22Rv1 (cell line): ENCODE measurements at regions not wholly inside any gene's neighbourhood (a gene's known extent, or its start where the extent isn't known, plus 50 kb on each side); places are given as distances from the start of the nearest gene placed in this dataset.

ENCODE experiments used
- ZFX ChIP-seq: fragments of 450-650 bp; IDR thresholded peaks from 2 replicates; pipeline ENCODE4 v1.6.1; 2017; ENCODE audit warnings: antibody characterized with exemption, borderline replicate concordance
- TF ChIP-seq, protein P1 (sequence below): fragments of 450-650 bp; IDR thresholded peaks from 2 replicates; pipeline ENCODE4 v1.5.1; 2017; ENCODE audit warnings: mild to moderate bottlenecking

DNA sequence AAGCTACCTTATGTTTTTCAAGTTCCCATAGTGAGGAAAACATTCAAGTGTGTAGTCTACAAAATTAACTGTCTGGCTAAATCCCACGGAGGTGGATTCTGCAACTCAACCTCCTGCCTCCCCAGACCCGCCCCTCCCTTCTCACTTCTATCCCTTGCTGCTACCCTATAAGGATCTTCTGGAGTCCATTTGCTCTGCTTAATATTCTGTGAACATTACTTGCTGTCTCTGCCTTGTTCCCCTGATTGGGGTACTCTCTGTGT, 163.2 kb downstream of the KCNE4 start:
- TF ChIP-seq, protein P1, sequence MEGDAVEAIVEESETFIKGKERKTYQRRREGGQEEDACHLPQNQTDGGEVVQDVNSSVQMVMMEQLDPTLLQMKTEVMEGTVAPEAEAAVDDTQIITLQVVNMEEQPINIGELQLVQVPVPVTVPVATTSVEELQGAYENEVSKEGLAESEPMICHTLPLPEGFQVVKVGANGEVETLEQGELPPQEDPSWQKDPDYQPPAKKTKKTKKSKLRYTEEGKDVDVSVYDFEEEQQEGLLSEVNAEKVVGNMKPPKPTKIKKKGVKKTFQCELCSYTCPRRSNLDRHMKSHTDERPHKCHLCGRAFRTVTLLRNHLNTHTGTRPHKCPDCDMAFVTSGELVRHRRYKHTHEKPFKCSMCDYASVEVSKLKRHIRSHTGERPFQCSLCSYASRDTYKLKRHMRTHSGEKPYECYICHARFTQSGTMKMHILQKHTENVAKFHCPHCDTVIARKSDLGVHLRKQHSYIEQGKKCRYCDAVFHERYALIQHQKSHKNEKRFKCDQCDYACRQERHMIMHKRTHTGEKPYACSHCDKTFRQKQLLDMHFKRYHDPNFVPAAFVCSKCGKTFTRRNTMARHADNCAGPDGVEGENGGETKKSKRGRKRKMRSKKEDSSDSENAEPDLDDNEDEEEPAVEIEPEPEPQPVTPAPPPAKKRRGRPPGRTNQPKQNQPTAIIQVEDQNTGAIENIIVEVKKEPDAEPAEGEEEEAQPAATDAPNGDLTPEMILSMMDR: no peak
- TF ChIP-seq ZFX: no peak
